ENCODE measurements at regions not wholly inside any gene's neighbourhood (a gene's known extent, or its start where the extent isn't known, plus 50 kb on each side); places are given as distances from the start of the nearest gene placed in this dataset.

DNA sequence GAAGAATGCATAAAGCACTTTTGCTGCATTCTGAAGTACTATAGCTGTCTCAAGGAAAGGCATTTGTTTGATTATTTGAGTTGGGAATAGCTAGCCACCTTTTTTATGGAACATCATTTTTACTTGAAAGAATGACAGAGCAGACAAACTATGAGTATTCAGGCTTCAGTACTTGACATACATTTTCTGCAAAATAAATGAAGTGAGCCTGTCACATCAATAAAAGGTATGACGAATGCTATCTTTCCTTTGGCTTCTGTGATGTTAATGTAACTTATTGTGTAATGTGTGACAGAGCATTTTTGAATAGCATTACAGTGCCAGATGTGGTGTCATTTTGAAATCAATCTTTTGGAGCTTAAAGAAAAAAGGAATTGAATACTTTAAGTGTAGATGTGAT, 440.3 kb upstream of the ONECUT1 start:
- Histone ChIP-seq H3K79me2 (ENCODE audit: low read length) (no peaks in the 10 kb centered on the region), H3K9me2 (replicated peaks; ENCODE audit: insufficient read depth, low read length) (no peaks in the 10 kb centered on the region), H3K9me3 (replicated peaks; ENCODE audit: insufficient read depth, low read length) (no peaks in the 10 kb centered on the region), H3K36me3 (replicated peaks; ENCODE audit: insufficient read depth, low read length) (no peaks in the 10 kb centered on the region), H3K4me3 (ENCODE audit: low read length) (no peak overlapping the region), H3K27ac (ENCODE audit: low read length) (no peak overlapping the region), H3F3A (ENCODE audit: insufficient read depth, low read length) (no peaks in the 10 kb centered on the region), H3K4me1 (ENCODE audit: low read length) (no peaks in the 10 kb centered on the region), H4K20me1 (ENCODE audit: insufficient read depth, low read length) (no peaks in the 10 kb centered on the region), H3K9ac (ENCODE audit: low read length) (no peak overlapping the region), H3K27me3 (replicated peaks; ENCODE audit: insufficient read depth, low read length) (no peaks in the 10 kb centered on the region), H3K4me2 (ENCODE audit: low read depth, low read length) (no peak overlapping the region), H2AFZ (ENCODE audit: low read length) (no peak overlapping the region)
- no peak for DNase-seq
- TF ChIP-seq, protein P1, sequence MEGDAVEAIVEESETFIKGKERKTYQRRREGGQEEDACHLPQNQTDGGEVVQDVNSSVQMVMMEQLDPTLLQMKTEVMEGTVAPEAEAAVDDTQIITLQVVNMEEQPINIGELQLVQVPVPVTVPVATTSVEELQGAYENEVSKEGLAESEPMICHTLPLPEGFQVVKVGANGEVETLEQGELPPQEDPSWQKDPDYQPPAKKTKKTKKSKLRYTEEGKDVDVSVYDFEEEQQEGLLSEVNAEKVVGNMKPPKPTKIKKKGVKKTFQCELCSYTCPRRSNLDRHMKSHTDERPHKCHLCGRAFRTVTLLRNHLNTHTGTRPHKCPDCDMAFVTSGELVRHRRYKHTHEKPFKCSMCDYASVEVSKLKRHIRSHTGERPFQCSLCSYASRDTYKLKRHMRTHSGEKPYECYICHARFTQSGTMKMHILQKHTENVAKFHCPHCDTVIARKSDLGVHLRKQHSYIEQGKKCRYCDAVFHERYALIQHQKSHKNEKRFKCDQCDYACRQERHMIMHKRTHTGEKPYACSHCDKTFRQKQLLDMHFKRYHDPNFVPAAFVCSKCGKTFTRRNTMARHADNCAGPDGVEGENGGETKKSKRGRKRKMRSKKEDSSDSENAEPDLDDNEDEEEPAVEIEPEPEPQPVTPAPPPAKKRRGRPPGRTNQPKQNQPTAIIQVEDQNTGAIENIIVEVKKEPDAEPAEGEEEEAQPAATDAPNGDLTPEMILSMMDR (IDR thresholded peaks at IDR 0.05; ENCODE audit: low read length), result no peak
- no peak for TF ChIP-seq EZH2 (optimal IDR thresholded peaks at IDR 0.05; ENCODE audit: low read depth, low read length)
- TF ChIP-seq EZH2phosphoT487 (IDR thresholded peaks at IDR 0.05; ENCODE audit: low read length), result no peak

DNA sequence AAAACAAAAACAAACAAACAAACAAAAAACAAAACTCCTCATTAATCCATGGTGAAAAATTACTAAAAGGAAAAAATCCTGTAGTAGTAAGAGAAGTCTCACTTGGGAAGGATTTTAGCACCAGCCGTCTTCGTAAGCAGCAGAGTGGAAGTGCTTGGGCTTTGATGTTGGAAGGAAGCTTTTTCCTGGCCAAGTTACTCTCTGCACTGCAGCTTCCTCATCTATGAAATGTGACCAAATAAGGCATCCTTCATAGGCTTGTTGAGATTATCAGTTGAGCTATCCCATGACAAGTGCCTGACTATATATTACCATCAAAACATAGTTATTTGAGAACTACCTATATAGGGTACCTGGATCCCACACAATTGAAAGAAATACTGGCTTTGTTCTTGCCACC, 436.4 kb upstream of the ONECUT1 start:
- H3K4me2 ChIP-seq (ENCODE audit: low read depth, low read length), result no peak overlapping the region
- H3K36me3 ChIP-seq (replicated peaks; ENCODE audit: insufficient read depth, low read length), result no peaks in the 10 kb centered on the region
- no peaks in the 10 kb centered on the region for H3K9me2 ChIP-seq (replicated peaks; ENCODE audit: insufficient read depth, low read length)
- no peak for DNase-seq
- no peaks in the 10 kb centered on the region for H3K4me1 ChIP-seq (ENCODE audit: low read length)
- no peak overlapping the region for H3K4me3 ChIP-seq (ENCODE audit: low read length)
- no peaks in the 10 kb centered on the region for H3K9me3 ChIP-seq (replicated peaks; ENCODE audit: insufficient read depth, low read length)
- H3K79me2 ChIP-seq (ENCODE audit: low read length), result no peaks in the 10 kb centered on the region
- H3F3A ChIP-seq (ENCODE audit: insufficient read depth, low read length), result no peaks in the 10 kb centered on the region
- H3K9ac ChIP-seq (ENCODE audit: low read length), result no peak overlapping the region
- no peaks in the 10 kb centered on the region for H3K27me3 ChIP-seq (replicated peaks; ENCODE audit: insufficient read depth, low read length)
- H4K20me1 ChIP-seq (ENCODE audit: insufficient read depth, low read length), result no peaks in the 10 kb centered on the region
- TF ChIP-seq EZH2phosphoT487 (IDR thresholded peaks at IDR 0.05; ENCODE audit: low read length) (no peak), EZH2 (optimal IDR thresholded peaks at IDR 0.05; ENCODE audit: low read depth, low read length) (no peak)
- TF ChIP-seq, protein P1 (IDR thresholded peaks at IDR 0.05; ENCODE audit: low read length), result no peak
- no peak overlapping the region for H2AFZ ChIP-seq (ENCODE audit: low read length)
- H3K27ac ChIP-seq (ENCODE audit: low read length), result no peak overlapping the region

DNA sequence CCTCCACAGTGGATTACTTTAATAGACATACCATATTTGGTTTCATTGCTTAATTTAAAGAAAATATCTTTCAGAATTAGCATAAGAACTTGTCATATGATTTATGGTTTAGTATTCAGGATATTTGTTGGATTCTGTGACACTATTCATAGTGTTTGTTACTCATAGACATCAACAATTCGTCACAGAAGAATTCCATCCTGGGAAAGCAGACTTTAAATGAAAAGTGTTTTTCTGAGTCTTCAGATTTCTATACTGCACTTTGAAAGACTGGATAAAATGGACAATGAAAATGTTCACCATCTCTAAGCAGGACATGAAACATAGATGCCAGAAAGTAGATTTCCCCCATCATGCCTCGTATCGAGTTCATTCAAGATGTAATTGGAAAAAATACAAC, 435.6 kb upstream of the ONECUT1 start:
- Histone ChIP-seq H4K20me1 (ENCODE audit: insufficient read depth, low read length) (no peaks in the 10 kb centered on the region), H3K4me2 (ENCODE audit: low read depth, low read length) (no peak overlapping the region), H3K27me3 (replicated peaks; ENCODE audit: insufficient read depth, low read length) (no peaks in the 10 kb centered on the region), H3K4me3 (ENCODE audit: low read length) (no peak overlapping the region), H3F3A (ENCODE audit: insufficient read depth, low read length) (no peaks in the 10 kb centered on the region), H3K36me3 (replicated peaks; ENCODE audit: insufficient read depth, low read length) (no peaks in the 10 kb centered on the region), H3K27ac (ENCODE audit: low read length) (no peak overlapping the region), H3K9ac (ENCODE audit: low read length) (no peak overlapping the region), H3K4me1 (ENCODE audit: low read length) (no peaks in the 10 kb centered on the region), H3K9me3 (replicated peaks; ENCODE audit: insufficient read depth, low read length) (no peaks in the 10 kb centered on the region), H2AFZ (ENCODE audit: low read length) (no peak overlapping the region), H3K9me2 (replicated peaks; ENCODE audit: insufficient read depth, low read length) (no peaks in the 10 kb centered on the region), H3K79me2 (ENCODE audit: low read length) (no peaks in the 10 kb centered on the region)
- no peak for DNase-seq
- TF ChIP-seq EZH2 (optimal IDR thresholded peaks at IDR 0.05; ENCODE audit: low read depth, low read length), result no peak
- TF ChIP-seq, protein P1 (IDR thresholded peaks at IDR 0.05; ENCODE audit: low read length), result no peak
- TF ChIP-seq EZH2phosphoT487 (IDR thresholded peaks at IDR 0.05; ENCODE audit: low read length), result no peak

Data from MM.1S (cell line).